HG02642 (cell line): ENCODE measurements at regions not wholly inside any gene's neighbourhood (a gene's known extent, or its start where the extent isn't known, plus 50 kb on each side); places are given as distances from the start of the nearest gene placed in this dataset.

Experiments
- ATAC-seq: cut with Tn5 transposase; IDR thresholded peaks from one replicate; pipeline ENCODE4 v1.9.1; 2021; ENCODE audit warnings: mild to moderate bottlenecking; ENCODE audit not compliant: unreplicated experiment, poor library complexity

DNA sequence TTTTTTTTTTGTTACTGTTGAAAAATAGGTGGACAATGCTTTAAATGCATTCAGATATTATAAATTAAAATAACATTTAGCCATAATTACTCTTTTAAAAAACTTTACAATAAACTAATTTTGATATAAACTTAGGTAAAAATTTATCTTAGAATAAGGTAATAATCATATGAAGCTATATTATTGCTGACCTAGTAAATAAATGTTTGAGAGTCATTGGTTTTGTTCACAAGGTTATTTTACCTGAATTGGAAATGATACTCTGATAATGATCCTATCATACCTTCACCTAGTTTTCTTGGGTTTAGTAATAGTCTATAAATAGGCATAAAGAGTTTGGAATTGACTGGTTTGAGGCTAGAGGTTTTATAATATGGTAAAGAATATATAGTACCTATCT is 1076.4 kb upstream of the CDH6 start:
- ATAC-seq: no peak

DNA sequence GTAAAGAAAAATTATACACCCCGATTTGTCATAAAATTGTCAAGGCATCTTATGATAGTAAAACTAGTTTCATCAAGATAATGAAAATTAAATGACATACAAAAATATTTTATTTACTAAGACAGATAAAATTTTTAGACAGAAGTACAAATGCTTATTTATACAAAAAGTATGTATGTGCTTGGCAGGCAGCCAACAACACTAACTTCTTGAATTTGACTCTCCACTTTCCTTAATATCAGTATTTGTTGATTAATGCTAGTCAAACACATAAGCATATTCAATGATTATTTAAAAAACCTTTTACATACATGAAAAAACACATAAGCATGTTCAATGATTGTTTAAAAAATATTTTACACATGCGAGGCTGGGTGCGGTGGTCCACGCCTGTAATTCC is 1079.9 kb upstream of the CDH6 start:
- ATAC-seq: no peak

DNA sequence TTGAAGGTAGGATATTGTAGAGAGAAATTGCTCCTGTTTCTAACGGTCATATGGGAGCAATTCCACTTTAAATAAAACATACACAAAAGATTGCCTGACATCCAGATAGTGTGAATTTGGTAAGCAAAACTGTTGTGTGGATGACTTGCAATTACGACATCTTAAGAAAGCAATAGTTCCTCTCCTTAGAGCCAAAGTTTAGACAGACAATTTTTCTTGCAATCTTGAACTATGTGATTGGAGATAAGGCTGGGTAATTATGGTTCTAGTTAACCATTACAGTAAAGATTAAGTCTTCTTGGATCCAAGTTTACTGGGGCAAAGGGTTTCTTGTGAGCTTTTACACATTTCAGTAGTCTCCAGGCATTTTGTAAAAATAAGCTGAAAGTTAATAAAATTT is 1080.6 kb upstream of the CDH6 start:
- no peak for ATAC-seq

DNA sequence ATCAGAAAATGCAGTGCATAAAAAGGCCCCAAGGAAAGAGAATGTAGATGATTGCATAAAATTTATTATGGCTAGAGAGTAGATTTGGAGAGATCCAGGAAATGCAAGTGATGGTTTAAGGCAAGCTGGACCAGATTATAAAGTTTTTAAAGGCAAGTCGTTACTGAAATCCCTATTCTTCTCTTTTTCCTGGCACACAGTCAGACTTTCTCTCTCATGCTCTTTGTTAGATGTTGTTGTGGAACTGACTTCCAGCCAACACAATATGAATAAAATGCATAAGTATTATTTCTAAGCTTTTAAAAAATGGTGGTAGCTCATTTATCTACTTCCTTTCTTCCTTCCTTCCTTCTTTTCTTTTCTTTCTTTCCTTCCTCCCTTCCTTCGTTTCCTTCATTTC is 1085.4 kb upstream of the CDH6 start:
- ATAC-seq: no peak

DNA sequence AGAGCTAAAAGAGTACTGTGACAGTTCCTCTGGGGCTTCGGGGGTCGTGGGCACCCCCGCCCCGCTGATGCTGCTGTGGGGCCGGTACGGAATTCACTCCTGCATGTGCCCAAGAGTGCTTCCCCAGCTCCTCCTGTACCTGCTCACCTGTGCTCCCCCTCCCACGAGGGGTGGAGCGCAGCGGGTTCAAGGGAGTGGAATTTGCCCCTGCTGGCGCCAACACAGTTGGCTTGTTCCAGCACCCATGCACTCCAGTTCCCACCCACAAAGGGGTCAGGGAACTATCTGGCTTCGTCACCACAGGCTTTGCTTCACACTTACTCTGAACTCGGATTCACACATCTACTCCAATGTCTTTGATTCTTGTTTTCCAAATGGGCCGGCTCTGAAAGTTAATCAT is 1086.9 kb upstream of the CDH6 start:
- ATAC-seq: no peak

DNA sequence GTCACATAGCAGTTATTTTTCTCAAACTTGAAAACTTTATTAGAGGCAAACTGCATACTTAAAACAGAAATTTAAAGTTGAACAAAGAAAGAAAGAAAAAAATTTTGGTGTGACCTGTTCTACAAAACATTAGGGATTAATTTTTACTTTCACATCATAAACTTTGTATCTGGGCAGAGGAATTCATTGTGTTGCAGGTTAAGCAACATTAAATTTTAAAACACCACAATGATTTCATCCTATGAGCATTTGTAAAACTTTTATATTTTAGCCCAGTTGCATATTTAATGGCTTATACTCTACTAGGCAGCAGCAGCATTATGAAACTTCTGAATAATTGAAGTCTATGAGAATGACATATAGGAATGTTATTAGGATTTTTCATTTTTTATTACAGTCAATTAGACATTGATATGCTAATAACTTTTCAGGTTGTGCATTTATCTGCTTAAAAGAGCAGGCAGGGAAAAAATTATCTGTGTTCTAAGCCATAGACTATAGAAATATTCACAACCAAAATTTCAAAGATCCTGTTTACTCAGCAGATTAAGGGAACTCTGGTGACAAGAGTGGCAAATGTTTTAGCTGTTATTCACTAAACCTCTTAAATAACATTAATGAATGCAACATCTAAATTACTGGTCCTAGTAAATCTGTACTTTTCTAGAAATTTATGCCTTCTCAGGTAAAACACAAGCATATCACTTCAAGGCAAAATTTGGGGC is 1088.5 kb upstream of the CDH6 start:
- ATAC-seq: no peak

DNA sequence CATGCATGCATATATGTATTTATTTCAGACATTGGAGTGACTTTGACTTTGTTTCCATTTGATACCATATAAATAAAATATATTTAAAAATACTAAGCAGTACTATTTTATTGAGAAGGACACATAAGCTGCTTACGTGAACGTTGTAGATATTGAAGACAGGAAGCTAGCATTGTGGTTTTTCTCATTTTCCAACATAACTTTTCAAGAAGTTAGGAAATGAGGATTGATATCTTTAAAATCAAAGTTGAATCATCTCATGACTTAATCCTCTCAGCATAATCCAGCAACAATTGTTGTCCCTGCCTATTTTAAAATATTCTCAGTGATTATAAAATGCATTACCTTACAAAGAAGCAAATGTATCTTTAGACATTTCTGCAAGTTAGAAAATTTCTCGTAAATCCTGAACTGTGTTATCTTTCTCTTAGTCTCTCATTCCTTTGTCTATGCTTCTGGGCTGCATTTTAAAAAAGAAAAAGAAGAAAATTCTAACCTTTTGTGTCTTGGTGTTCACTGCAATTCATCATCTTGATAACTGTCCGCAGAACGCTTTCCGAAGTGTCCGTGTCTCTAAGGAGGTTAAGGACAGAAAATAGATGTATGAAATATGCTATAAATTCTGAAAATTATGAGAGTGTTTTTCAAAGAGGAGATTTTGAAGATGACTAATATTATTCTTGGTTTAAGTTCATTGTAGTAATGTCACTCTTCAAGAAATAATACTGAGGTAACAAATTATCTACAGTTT is 1089.9 kb upstream of the CDH6 start:
- ATAC-seq: no peak

DNA sequence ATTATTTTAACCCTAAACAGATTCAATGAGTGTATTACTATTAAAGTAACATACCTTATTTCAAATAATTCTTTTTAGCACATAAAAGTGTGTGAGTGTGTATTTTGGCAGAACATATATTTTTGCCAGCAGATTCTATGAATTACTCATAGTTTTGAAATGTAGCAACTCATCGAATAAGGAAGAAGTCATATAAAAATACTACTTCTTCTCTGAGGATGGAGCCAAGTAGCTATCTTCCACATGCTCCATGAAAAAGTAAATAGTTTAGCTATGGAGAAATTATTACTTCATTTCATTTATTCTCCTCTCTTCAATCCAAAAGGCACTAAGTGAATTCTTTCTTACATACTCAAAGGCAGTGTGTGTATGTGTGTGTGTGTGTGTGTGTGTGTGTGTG is 1090.4 kb upstream of the CDH6 start:
- no peak for ATAC-seq

DNA sequence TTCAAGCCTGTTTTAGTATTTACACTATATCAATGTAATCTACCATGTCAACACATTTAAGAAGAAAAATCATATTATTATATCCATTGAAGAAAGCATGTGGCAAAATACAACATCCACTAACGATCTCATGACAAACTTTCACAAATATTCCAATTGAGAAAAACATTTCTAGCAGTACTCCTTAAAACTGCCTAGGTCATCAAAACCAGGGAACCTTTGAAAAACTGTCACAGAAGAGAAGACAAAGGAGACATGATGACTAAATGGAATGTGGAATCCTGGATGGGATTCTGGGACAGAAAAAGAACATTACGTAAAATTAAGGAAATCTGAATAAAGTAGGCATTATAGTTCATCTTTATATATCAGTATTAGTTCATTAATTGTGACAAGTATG is 1091.3 kb upstream of the CDH6 start:
- ATAC-seq: no peak

DNA sequence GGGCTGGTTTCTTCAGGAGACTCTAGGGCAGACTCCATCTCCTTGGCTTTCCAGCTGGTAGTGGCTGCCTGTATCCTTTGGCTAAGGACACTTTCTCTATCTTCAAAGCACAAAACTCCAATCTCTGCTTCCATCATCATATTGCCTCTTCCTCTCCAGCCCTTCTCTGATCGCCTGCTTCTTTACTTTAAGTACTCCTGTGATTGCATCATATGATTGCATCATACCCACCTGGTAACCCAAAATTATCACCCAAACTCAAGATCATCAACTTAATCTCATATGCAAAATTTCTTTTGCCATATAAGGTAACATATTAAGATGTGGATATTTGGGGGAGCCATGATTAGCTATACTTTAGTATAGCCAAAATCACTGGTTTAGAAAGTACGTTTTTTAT is 1092.6 kb upstream of the CDH6 start:
- ATAC-seq: no peak

DNA sequence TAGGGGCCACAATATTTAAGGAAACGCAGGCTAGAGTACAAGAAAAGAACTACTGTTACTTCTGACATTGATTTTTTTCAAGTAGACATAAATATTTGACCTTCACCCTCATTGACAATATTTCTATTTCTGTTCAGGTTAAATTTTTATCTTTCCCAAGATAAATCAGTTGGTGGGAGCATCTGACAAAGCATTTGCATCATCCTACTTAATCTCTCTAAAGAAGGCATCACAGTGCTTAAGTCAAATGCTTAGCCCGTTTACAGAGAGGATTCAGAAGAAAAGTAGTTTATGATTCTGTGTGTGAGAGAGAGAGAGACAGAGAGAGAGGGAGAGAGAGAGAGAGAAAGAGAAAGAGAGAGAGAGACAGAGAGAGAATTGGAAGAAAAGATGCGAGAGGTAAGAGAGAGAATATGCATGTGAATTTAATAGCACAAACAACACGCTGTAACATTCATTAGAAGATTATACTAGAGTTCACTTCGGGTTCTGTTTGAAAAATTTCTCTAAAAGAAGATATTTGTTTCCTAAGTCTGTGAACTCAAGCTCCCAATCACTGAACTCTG is 1093.3 kb upstream of the CDH6 start:
- no peak for ATAC-seq

DNA sequence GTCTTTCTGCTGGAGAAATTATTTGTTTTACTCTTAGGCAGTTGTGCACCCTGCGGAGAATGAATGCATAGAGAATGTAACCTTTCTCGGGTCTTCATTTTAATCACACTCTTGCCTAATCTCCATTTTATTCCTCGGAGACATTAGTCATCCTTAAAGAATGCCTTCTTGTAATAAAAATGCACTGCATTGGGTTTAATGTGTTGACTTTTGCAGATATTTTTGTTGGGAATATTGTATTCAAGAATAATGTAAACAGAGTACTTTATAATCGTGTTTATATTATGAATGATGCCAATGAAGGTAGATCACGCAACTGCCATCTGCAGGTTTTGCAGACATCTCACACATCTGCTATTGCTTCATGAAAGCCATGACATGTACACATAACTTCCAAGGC is 1093.9 kb upstream of the CDH6 start:
- no peak for ATAC-seq

DNA sequence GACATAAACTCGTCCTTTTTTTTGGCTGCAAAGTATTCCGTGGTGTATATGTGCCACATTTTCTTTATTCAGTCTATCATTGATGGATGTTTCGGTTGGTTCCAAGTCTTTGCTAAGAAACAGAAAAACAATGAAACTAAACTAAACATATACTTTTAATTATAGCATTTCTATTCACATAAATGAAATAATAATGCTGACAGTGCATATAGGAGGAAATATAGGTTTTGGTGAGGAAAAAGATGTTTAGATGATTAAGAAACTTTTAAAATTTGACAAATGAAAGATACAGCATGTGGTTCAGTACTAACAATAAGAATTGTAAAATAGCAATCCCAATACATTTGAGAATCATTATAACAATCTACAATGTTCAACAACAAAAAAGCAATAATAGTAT is 1094.5 kb upstream of the CDH6 start:
- ATAC-seq: no peak

DNA sequence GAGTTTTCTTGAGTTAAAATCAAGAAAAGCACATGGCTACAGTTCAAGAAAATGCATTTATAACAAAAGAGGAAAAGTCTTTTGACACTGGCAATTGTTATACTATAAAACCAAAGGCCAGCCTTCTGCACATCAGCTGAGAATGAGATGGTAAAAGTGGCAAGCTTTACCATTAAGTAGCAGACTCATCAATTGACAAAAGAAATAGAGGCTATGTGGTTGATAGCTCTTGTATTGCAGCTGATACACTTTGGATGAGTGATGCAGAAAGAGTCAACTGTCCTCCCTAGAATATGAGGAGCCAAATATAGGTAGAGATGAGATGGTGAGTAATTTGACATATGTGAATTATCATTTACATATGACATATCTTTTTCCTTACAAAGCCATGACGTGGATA is 1100.9 kb upstream of the CDH6 start:
- no peak for ATAC-seq

DNA sequence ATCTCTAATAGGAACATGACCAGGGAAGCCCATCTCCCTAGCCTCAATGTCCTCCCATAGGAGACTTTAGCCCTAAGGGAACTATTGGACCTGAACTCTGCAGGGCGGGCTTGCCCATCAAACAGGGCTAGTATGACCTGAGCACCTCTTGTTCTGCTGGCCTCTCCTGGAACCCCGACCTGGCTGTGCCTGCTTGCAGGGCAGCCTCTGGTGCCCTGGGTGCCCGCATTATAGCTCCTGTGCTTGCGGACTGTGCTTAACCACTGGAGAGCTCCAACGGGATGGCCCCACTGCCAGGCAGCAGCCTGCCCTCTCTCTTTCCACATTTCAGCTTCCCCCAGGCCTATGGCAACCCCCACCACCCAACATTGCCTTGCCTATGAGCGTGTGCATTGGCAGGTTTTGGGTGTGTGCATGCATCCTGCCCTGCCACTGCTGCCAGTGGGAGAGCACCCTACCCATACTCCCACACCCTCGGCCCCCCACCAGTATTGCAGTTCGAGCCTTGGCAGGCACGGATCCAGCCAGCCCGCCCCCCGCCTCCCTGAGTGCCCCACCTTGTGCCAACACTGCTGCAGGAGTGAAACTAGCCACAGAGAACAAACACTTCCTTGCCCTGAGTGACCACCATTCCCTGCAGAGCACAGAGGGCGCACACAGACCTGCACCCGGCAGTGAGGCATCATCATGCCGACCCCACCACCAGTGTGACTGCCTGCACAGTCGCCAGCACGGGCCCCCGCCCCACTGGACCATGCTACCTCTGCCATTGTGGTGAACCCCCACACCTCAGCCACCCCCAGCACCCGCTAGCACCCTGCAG is 1123.8 kb upstream of the CDH6 start:
- ATAC-seq: no peak

DNA sequence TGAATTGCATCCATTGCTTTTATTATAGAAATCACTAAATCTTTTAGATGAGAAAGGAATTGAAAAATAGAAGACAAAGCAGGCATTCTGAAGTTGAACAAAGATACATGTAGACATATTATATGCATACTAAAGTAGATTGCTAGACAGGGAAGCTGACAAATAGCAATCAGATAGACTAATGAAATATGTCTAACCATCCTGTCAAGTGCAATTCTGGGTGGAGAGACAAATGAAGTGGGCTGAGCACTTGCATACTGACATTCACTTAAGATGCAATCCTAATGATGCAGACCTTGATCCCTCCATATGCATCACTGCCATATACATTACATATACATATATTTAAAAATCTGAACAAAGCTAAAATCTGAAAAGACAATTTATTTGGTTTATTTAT is 1130.0 kb upstream of the CDH6 start:
- no peak for ATAC-seq

DNA sequence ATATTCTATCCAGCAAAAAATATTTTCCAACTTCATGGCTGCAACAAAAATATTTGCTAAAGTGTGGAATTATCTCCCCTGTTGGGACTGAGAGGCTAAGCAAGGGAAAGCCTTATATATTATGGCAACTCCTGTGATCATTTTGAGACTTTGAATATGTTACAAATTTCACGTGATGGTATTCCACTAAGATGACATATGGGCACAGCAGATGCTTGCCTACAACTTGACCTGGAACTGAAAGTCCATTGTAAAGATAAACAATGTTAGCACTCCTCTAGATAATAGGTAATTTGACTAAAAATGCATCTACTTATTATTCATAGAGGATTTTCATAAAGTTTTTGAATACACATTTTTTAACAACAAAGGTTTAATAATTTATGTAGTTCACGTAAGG is 1141.5 kb upstream of the CDH6 start:
- ATAC-seq: no peak

DNA sequence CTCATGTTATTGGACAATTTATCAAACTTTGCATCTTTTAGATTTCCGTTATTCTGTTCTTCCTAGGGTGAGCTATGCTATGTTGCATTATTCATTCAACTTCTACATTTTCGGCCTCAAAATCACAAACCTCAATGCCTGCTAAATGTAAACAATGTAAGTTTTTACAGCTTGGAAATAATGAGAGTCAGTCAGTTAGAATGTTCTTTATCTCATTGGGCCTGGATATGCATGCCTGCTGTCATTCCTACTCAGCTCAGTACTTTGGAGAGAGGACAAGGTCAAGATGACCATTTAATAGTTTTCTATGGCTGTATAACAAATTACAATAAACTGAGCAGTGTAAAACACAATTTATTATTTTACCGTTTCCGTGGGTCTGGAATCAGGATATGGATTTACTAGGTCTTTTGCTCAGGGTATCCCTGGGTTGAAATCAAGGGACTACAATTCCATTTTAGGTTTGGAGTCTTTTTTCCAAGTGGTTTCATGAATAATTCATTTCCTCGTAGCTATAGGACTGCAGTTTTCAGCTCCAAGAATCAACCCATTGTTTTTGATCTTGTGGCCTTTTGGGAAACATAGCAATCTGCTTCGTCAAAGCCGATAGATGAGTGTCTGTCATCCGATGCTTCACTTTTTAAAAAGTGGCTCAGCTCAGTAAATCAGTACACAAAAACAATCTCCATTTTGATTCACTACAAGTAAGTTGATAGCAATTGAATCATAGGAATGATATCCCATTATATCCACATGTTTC is 1143.2 kb upstream of the CDH6 start:
- no peak for ATAC-seq

DNA sequence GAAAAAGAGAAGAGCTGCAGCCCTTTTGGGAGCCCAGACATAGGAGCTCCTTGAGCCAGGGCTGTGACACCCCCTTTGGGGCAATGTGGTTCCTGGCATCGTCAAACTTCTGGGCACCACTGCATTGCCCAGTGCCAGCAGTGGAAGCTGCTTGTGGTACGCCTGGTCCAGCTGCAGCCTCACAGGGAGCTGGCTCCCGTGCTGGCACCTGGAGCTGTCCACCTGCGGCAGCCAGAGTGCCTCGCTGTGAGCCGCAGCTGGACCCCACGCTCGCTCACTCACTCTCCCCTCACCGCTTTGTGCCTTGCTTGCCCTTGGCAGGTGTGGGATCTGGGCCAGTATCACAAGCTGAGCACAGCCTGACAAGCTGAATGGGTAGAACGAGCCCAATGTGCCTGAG is 1150.8 kb upstream of the CDH6 start:
- no peak for ATAC-seq

DNA sequence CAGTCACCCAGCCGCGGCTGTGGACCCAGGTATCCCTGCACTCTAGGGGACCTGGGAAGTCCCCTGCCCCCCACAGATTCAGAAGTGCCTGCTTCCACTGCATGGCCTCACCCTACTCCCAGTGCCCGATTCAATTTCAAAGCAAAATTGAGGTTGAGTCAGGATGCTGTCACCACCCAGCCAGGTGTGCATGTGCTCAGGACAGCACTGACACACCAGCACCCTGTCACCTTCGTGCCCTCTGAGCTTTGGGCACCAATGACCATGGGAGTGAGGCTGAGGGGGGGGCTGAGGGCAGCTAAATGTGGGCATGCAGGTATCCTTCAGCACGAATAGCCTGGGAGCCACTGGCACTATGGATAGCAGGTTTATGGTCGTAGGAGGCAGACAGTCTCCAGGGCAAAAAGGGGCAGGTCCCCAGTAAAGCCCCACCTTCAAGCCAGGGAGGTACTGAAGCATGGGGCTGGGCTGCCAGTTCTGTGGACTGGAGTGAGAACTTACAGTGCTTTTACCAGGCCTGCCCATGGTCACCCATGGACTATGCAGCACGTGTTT is 1151.6 kb upstream of the CDH6 start:
- no peak for ATAC-seq
